GM12874 (cell line): ENCODE measurements at regions not wholly inside any gene's neighbourhood (a gene's known extent, or its start where the extent isn't known, plus 50 kb on each side); places are given as distances from the start of the nearest gene placed in this dataset.

Source experiments
- CTCF ChIP-seq: IDR thresholded peaks from 2 replicates; pipeline ENCODE4 v1.5.1; 2011; ENCODE audit warnings: low read depth, mild to moderate bottlenecking, control low read depth, low read length, moderate library complexity; ENCODE audit not compliant: insufficient read depth

DNA sequence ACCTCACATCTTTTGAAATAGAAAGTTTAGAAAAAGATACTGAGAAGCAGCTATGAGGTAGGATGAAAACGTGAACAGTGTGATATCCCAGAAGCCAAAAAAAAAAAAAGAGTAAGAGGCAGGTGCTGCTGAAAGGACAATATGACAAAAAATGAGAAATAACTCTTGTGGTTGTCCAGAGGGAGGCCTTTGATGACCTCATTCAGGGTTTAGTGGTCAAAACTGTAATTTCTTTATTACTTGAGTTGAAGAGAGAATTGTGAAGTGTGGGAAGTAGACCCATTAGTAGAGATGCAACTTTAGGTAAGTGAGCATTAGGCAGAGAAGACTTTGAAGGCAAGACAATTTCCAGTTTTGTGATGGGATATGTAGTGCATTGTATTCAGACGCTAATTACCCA lies 1306.3 kb upstream of the ACO1 start:
- no peak for TF ChIP-seq CTCF

DNA sequence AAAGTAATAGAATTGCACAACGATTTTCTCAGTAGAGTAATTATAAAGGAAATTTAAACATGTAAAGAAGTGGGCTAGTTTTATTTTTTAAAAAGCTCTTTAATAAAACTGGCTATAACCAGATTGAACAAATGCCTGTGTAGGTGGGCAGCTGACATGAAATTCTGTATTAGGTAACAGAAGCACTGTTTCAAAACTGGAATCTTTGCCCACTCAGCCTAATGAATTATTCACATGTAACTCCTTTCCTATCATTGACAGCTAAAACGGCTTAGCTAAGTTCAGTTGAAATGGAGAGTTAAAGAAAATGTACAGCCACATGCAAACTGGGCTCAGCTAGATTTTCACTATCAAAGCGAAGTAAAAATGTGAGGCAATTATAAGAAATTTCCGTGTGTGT lies 1300.1 kb upstream of the ACO1 start:
- TF ChIP-seq CTCF, result no peak

DNA sequence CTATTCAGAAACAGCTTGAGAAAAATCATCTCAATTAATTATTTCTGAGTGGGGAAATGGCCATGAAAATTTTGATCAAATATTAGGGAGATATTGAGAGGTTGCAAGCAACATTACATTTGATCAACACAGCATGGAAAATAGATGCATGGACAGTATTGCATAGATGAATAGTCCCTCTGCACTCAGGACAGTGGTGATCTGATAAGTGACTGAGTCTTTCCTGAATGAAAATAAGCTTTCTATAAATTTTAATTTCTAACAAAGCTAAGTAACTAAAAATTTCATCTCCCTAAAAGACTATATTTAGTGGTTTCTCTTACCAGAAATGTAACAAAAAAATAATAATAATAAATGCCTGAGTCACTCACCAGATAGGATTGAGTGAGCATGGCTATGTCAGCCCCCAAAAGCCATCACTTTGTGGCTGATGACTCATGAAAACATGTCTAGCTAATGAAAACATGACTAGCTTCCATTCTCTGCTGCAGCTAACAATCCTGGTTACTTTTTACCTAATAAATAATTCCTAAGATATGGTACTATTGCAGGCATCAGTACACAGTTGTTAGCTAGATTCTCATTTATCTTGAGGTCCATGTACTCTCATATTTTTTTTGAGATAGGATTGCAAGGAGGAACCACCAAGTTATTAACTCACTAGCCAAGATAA lies 1294.8 kb upstream of the ACO1 start:
- no peak for TF ChIP-seq CTCF

- no peak for TF ChIP-seq CTCF
Measured at GRCh38 chr9:31100311-31100710, 1284.1 kb upstream of the ACO1 start.

DNA sequence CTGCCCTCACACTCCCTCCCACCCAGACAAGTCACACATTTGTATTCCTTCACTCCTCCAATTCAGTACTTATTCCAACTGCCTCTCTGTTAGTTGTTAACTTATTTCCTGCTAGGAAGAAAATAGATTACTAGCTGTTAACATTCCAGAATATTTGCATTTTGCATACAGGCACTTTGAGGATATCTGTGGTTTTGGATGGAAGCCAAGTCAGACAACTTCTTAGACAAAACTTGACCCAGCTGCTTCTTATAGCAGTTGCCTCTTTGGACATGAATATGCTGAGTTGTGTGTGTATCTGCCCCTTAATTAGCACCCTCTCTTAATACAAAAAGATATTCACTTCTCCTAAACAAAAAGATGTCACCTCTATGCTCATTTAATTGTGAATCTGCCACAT lies 1280.6 kb upstream of the ACO1 start:
- no peak for TF ChIP-seq CTCF

DNA sequence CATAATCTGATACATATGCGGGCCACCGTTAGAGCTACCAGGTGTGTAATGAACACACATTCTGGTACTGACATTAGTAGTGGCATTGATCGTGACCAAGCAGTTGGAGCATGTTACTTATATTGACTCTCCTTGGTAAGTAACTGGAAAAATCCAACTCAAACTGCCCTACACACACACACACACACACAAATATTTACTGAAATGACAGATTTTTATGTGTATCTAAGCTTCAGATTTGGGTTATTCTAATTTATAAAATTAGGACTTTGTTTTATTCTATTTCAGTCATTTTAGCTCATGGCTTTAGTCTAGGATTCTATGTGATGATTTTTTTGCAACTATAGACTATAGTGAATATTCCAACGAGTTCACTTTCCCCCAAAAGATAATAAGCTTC lies 1280.2 kb upstream of the ACO1 start:
- TF ChIP-seq CTCF, result no peak

GRCh38 chr9:31112491-31112890 lies 1272.0 kb upstream of the ACO1 start:
- TF ChIP-seq CTCF, result no peak

DNA sequence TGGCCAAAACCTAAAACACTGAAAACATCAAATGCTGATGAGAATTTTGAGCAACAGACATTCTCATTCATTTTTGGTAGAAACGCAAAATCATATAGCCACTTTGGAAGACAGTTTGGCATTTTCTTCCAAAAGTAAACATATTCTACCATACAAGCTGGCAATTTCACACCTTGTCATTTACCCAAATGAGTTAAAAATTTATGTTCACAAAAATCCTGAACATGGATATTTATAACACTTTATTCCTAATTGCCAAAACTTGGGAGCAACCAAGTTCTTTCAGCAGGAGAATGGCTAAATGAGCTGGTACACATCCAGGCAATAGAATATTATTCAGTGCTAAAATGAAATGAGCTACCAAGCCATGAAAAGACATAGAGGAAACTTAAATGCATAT lies 1270.1 kb upstream of the ACO1 start:
- TF ChIP-seq CTCF, result no peak
